Dedifferentiated amniotic fluid mesenchymal stem cell (primary cell): ENCODE measurements at regions not wholly inside any gene's neighbourhood (a gene's known extent, or its start where the extent isn't known, plus 50 kb on each side); places are given as distances from the start of the nearest gene placed in this dataset.
A peak's percentile ranks its signal among the peaks of the same experiment; 100 is the strongest.
"Not testable (repeated sequence)": the region's sequence is repeated elsewhere in the genome, so short reads cannot be mapped to it uniquely, and the experiment has no call there.

Experiments
- DNase-seq: peaks from one replicate; pipeline ENCODE4 v3.0.0-alpha.2; 2016; ENCODE audit errors: extremely low spot score

DNA sequence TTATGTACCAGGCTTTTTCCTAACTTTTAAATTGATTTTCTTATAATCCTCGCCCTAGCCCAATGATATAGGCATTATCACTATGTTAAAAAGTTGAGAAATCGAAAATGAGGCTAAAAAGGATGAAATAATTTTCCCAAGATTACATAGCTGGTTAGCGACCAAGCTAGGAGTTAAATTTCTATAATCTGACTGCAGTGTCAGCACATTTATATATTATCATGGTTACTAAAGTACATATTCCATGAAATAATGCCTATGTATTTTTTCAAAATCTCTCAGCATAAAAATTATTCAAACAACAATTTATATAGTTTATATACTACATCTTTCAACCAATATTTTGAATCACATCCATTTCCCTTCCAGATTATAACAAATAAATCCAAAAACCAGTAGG lies 317.3 kb upstream of the TFPI start:
- DNase-seq: no peak

DNA sequence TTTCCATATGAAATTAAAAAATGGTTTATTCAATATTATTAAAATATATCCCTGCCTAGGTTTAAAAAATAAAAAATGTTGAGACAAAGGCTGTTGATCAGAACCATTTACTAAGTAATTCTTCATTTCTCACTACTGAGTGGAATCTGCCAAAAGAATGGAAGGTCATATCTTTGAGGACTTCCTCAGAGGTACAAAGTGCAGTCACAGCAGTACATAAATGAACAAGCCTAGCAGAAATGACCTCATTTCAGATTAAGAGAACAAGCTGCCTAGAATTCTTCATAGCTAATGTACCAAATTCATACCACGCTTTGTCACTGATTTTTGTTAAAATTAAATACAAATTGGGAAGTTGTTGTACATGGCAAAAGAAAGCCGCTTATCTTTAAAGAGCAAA lies 318.9 kb upstream of the TFPI start:
- DNase-seq: no peak

DNA sequence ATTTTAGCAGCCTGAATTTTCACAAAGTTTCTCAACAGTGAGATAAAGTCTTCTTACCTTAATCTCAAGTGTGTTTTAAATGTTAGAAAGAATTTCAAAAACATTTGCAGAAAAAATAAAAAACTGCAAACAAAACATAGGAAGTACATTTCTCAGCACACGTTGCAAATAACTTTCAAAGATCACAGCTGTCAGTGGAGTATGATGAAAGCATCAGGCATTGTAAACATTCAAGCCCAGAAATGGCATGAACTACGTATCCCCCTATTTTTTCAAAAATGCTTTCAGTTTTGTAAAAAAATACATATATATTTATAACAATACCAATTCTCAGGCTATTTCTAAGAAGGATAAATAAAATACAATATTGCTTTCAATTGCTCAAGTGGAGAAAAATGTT lies 320.6 kb upstream of the TFPI start:
- no peak for DNase-seq

DNA sequence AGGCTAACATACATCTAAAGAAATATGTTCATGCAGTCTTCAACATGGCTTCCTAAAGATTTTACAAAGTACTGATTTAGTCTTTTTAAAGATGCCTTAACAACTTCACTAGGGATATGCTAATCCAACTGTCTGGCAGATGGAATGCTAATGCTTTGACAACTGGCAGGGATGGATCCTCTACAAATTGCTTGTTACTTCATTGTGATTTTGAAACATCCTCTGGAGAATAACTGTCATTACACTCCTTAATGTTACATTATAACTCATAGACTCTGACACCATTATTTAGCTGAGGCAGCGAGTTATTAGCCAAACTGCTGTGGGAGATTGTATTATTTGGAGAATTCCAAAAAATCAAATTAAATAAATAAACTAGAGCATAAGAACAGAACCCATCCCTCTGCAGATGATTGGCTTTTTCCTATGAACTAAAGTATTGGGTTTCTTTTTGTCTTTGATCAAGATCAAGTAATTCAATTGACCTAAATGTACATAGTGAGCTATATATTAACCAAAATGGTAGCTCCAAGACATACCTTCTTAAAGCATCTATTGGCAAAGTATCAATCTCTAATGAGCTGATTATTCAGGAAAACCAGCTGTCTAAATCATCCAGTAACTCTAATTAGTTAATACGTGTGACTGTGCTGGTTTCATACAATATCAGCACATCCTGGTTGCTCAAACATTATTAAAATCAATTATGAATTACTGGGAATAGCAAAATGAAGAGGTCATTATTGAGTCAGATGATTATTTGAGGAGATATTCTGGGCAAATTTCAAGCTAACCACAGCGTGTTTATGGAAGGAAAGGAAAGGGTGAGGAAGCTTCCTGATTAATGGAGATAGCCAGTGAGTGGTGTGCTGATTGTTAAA lies 321.3 kb upstream of the TFPI start:
- DNase-seq: no peak

DNA sequence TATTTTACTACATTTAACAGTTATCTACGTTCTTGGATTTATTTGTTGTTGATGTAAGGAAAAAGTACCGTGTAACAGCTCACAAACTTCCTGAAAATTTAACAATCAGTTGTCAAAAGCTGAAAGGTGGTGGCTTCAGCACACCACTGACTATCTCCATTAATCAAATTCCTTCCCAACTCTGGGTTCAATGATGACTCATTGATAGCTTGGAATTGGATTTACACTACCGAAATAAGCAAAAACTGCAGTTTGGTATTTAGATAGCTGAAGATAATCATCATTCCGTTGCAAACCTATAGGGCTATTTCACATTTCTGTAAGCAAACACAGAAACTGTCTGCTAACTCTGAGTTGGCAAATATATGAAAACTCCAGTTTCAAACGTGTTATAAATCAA lies 322.3 kb upstream of the TFPI start:
- no peak for DNase-seq

DNA sequence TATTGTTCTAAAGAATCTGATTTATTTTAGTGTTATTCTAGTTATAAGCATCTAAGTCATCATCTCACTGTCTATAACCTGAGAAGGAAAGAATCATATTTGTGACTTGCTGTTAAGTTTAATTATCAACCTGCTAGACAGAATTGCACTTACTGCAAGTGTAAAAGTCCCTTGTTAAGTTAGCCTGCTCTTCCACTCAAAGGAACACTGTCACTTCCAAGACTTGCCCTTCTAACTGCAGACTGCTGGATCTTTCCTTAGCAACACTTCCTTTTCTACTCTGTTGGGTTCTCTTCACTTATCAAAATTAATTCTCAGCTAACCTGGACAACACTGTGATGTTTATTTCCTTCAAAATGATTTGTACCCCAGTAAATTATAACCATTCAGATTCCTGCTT lies 323.2 kb upstream of the TFPI start:
- DNase-seq: no peak

DNA sequence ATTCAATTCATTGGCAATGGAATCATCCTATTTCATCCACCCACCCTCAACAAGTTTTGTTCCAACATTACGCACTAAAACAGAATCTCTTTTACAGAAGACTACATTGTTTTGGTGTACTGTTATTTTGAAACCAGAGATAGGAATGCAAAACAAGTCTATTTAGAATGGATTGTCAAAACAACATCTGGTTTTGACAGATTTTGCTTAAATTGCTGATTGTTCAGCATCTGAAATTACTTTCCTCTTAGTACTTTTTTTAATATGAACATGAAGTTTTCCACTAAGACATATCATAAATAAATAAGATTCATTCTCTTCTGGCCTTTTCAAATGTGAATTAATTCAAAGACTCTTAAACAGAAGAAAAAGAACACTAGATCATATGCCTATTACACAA lies 323.9 kb upstream of the TFPI start:
- no peak for DNase-seq

DNA sequence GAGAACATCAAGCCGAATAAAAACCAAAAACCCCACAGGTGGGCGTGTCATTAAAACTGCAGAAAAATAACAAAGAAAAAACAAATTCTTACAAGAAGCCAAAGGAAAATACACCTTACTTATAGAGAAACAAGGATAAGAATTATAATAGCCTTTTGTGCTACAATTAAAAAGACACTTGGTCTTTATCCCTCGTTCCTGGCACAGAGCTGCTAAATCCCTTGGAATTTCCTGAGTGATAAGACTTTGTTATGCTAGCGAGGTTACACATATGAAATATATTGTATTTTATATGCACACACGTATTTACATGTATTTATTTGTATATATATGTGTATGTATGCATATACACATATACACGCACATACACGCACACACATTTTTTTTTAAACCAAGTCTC lies 325.3 kb upstream of the TFPI start:
- no peak for DNase-seq

DNA sequence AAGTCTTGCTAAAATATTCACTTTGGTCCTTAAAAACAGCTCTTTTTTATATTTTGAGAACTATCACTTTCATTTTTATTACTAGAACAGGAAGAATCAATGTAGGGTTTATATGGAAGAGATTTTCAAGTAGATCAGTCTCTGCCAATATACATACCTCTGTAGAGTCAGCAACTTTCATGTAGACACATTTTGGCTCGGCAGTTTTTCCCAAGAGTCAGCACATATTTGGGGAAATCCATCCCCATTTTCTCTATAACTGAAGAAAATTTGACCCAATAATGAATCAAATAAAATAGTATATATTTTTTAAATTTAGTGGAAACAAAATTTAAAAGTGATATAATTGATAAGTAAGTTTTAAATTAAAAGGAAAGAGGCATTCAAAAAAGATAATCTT lies 329.8 kb upstream of the TFPI start:
- DNase-seq: no peak

DNA sequence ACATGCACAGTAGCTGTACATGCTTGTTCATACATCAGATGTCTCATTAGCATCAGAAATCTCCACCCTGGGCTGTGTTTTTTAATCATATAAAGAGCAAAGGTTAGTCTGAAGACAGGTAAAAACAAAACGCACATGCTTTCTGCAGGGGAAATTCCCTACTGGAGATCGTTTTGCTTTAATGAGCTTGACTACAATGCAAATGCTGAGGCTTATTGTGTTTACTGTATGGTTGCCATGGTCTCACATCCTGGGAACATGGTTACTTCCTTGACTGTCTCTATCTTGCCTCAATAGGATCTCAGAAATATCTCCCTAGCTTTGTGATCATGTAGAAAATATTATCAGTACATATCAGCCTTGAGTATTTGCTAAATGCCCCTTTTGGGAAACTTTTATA lies 336.5 kb upstream of the TFPI start:
- DNase-seq: no peak

DNA sequence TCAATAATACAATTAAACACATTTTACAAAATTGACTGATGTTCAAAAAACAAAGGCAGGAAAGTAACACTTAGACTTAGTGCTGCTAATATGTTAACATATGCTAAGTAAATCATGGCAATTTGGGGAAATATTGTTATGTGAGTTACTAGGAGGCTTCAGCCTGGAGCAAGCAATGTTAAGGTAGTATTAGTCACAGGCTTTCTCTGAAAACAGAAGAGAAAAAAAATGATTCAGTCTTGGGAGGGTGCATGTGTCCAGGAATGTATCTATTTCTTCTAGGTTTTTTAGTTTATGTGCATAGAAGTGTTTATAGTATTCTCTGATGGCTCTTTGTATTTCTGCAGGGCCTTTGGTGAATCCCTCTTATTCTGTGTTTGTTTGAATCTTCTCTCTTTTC lies 345.8 kb upstream of the TFPI start:
- DNase-seq: peak; percentile 35

DNA sequence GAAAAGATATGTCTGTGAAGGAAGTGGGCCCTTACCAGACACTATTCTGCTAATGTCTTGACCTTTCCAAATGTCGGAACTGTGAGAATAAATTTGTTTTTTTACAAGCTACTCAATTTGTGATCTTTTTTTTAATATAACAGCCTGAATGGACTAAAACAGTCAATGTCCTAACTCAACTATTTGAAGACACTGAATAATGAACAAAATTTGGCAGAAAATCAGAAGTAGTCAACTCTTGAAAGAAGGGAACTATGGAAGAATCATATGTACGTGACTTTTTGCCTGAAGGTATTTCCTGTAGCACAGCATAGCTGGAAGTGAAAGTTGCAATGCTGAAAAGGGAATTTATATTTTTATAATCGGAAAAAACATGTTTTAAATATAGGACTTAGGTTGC lies 351.8 kb upstream of the TFPI start:
- DNase-seq: no peak

DNA sequence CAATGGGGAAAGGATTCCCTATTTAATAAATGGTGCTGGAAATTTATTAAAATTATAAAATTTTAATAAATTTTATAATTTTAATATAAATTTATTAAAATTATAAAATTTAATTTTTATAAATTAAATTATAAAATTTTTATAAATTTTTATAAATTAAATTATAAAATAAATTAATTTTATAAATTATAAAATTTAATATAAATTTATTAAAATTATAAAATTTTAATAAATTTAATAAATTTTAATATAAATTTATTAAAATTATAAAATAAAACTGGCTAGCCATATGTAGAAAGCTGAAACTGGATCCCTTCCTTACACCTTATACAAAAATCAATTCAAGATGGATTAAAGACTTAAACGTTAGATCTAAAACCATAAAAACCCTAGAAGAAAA lies 356.7 kb upstream of the TFPI start:
- DNase-seq: not testable (repeated sequence)

DNA sequence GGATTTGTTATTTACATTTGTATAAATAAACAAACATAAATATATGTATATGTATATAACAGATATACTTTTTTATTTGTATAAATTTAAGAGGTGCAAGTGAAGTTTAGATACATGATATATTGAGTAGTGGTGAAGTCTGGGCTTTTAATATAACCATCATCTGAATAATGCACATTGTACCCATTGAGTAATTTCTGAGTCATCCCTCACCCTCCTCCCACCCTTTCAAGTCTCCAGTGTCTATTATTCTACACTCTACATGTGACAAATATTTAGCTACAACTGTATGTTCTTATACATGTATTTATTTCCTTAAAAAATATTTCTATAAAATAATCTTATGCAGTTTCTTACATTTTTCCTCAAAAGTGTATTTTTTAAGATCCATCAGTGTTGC lies 358.7 kb upstream of the TFPI start:
- no peak for DNase-seq

DNA sequence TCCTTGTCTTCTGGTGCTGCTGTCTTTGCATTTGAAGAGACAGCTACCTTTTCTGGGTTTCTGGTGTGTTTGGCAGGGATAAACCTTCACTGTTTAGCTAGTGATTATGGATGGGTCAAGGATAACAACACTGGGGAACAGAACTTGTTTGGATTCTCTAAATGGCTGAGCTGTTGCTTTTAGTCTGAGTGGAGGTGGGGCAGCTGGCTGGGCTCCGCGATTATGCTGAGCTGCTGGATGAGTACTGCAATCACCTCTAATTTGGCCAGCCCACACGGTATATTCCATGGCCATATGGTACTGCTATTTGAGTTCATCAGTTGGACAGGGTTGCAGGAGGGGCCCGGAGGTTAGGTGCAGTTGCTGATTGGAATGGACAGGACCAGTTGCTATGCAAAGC lies 361.6 kb upstream of the TFPI start:
- DNase-seq: no peak

DNA sequence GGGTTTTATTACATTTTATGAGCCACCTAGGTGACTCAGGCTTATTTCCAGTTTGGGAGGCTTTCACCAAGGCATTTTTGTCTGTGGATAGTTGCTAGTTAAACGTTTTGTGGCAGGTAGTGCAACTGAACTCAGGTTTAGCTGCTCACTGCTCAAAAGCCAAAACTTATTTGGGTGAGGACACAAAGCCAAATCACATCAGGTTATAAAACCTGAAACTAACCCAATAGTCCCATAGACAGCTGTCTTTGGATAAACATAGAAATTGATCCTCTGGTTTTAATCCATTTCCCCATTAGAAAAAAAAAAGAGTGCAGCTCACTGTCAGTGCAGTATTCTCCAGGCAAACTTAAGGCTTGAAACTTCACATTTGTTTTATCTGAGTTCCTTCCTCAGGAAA lies 362.6 kb upstream of the TFPI start:
- no peak for DNase-seq

DNA sequence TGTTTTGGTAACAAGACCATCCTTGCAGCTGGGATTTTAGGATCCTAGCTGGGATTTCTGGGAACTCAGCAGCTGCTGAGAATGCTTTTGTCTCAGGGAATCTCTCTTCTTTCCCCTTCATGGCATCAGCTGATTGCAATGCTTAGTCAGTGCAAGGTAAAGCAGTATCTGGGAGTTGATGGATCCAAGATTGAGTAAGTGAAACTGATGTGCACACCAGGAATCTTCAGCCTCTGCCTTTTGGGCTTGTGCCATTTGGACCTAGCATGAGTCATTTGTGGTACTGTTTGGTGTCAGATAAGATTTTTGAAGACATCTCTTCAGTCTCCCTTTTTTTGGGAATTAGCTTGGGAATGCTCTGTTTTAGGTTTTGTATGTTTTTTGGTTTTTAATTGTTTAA lies 363.3 kb upstream of the TFPI start:
- no peak for DNase-seq

DNA sequence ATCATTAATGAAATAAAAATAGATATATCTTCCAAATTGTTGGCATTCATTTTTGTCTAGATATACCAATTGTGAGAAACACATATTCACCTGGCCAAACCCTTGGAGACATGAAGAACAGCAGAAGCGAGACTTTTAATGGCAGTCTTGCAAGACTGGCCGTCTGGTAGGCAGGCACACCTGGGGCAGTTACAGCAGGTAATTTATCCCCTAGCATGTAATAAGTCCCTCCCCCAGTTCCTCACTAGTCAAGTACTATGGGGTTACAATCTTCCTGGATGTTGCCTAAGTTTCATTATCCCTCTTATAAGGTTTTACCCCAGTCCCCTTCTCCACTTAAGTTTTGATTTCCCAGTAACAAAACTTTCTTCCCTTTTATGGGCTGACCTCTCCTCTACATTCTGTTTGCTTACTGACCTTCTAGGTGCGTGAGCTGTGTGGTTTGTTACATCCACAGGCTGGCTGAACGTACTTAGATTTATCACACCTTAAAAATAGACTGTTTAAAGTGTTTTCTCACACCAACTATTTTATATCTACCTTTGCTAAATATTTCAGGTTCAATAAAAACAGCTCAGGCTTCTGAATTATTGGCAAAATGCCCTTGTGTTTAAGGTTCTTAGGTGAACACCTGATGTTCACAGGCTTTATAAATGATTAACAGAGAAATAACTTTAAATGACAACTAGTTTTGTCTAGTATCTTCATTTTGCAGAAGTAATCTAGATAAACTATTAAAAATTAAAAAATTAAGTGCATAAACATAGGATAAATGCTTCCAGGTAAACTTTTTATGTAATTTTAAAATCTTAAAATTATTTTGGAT lies 365.0 kb upstream of the TFPI start:
- no peak for DNase-seq

DNA sequence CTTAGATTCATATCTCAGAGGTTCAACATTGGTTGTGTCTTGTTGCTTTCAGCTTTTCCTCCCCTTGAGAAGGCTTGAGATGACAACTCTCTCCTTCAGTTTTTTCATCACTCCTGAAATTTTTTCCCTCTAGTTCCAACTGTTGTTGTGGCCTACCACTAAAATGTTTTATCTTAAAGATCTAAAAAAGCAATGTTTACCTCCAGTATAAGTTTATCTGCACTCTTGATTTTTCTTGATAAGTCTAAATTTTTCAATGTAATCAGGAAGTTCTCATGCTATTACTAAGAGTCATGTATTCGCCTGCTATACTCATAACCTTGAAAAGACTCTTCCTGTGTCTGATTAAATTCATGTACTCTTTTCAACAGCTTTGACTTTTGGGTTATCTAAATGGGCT lies 366.3 kb upstream of the TFPI start:
- DNase-seq: no peak

DNA sequence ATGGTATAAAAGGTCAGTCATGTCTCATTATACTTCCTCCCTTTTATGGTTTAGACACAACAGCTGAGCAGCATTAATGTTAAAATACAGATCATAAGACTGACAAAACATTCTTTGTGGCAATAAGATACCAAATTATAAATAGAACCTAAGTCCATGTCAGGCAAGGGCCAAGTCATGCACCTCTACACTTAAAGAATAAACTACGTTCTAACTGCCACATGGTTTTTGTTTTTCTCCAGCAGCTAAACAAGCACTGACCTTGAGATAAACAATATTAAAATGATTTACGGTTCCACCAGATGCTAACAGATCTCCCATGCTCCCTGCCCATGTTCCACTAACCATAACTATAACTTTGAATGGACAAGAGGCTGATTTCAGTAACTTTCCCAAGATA lies 368.6 kb upstream of the TFPI start:
- no peak for DNase-seq

DNA sequence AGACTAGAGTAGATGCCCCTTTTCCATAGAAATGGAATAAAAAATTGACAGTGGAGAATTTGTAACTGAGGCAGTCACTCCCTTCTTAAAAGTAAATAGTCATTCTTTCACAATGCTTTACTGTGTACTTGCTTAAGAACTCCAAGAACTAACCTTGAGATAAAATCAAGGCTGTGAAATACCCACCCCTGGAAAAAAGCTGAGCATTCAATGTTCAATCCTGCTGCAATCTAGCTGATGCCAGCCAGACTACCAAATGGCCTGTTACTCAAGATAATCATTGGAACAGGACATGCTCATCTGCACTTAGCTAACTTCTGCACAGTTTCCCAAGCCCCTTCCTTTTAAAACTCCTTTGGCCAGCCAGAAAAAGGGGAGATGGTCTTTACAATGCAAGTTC lies 367.4 kb upstream of the GULP1 start:
- no peak for DNase-seq

DNA sequence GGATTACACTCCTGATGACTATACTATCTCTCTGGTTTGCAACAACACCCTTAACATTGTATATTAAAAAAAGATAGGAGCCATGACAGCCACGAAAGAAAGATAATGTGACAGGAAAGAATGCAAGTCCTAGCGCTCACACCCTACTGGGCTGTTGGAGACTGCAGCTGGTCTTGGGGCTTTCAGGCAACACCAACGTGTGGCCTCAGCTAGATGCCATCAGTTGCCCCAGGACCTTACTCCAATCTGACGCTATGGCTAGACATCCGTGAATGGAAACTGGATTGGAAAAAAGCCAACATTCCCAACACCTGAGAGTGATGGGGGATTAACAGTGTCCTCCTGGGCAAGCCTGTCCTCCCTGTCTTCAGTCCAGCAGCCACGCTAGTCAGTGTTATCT lies 357.4 kb upstream of the GULP1 start:
- DNase-seq: no peak

DNA sequence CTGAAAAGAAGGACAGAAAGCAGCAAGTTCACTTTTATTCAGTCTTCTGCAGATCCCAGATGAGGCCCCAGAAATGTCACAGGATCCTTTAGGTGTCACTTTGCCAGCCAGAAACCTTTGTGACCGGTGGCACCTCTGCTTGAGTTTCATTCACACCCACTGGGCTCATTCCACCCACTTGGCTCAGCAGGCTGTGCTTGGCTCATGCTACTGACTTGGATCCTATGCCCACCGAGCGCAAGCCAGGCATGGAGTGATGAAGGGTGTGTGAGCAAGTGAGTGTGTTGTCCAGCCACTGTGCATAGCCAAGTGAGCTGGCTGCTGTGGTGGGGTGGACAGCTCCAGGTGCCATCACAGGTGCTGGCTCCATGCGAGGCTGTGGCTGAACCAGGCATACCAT lies 357.0 kb upstream of the GULP1 start:
- no peak for DNase-seq
